GM10266 (cell line): ENCODE measurements at regions not wholly inside any gene's neighbourhood (a gene's known extent, or its start where the extent isn't known, plus 50 kb on each side); places are given as distances from the start of the nearest gene placed in this dataset.

Experiments
- DNase-seq: peaks from one replicate; pipeline ENCODE4 v3.0.0; 2012; ENCODE audit errors: extremely low spot score
- CTCF ChIP-seq: IDR thresholded peaks from 2 replicates; pipeline ENCODE4 v1.5.1; 2012; ENCODE audit warnings: mild to moderate bottlenecking, low read depth; ENCODE audit not compliant: control insufficient read depth, insufficient read depth; ENCODE audit errors: missing control alignments

DNA sequence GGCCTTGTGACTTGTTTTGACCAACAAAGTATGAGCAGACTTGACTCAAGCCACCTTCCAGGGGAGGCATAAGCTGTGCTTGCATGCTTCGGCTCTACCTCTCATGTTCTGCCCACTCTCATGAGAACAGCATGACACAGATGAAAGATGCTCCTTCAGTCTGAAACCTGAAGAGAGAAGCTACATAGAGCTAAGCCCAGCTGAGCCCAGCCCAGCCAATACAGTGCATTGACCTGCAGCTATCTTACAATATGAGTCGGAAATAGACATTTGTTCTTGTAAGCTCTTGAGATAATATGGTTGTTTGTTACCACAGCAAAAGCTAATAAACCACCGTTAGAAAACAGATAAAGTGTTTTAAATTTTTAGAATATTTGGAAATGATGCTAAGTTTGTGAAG lies 426.7 kb upstream of the PKDCC start:
- TF ChIP-seq CTCF, result no peak
- no peak for DNase-seq

DNA sequence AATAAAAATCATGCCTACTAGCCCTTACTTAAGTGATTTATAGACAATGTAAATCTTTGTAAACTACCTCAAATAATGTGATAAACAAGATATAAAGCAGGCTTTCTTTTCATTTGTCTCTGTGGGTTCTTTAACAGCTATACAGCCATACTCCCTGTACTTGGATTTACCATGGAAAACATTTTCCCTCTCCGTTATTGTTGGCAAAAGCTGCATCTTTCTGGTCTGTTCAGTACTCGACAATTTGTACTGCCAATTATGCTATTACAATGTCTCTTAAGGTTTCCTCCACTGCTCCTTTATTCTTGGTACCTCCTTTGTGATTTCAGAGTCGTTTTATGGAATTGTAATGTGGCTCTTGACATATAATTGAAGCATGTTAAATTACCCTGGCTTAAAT lies 426.3 kb upstream of the PKDCC start:
- no peak for DNase-seq
- no peak for TF ChIP-seq CTCF

GRCh38 chr2:41622301-41622700 lies 425.5 kb upstream of the PKDCC start:
- no peak for TF ChIP-seq CTCF
- DNase-seq, result no peak

GRCh38 chr2:41626936-41627335 lies 420.9 kb upstream of the PKDCC start:
- no peak for TF ChIP-seq CTCF
- DNase-seq, result no peak

GRCh38 chr2:41634686-41635085 lies 413.1 kb upstream of the PKDCC start:
- DNase-seq, result no peak
- no peak for TF ChIP-seq CTCF

GRCh38 chr2:41644936-41645335 lies 402.9 kb upstream of the PKDCC start:
- no peak for DNase-seq
- no peak for TF ChIP-seq CTCF

GRCh38 chr2:41647468-41648050 lies 400.3 kb upstream of the PKDCC start:
- TF ChIP-seq CTCF, result no peak
- no peak for DNase-seq

DNA sequence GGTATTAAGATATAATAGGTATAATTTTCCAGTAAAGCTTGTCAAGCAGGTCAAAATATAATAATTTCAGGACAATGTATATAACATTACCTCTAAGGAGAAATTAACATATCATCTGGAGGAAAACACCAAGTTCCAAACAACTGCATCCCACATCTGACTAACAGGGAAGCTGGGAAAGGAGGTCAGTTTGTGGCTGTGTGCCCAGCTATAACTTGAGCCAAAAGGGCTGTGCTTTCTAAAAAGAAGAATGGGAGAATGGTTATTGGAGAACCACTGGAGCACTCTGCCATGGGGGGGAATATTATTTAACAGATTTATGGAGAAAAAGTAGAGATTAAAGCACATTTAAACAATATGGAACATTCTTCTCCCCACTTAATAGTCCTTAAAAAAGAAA lies 390.6 kb upstream of the PKDCC start:
- DNase-seq, result no peak
- no peak for TF ChIP-seq CTCF
